Testis (tissue), 2 donors: ENCODE measurements at regions not wholly inside any gene's neighbourhood (a gene's known extent, or its start where the extent isn't known, plus 50 kb on each side); places are given as distances from the start of the nearest gene placed in this dataset.

Experiments
- DNase-seq: peaks from one replicate; pipeline ENCODE4 v3.0.0-alpha.2; 2019
- H3K27ac ChIP-seq, 2 donors: fragments of 200-600 bp; sonication (generic); one replicate each; pipeline ENCODE4 v1.5.1; 2019
- H3K27me3 ChIP-seq: fragments of 200-600 bp; sonication (generic); one replicate; pipeline ENCODE4 v1.5.1; 2019
- H3K36me3 ChIP-seq: fragments of 200-600 bp; sonication (generic); one replicate; pipeline ENCODE4 v1.5.1; 2017; ENCODE audit warnings: low read depth; ENCODE audit errors: missing control alignments
- H3K4me1 ChIP-seq: fragments of 200-600 bp; sonication (generic); one replicate; pipeline ENCODE4 v1.5.1; 2019
- H3K4me3 ChIP-seq, 2 donors: fragments of 200-600 bp; sonication (generic); one replicate each; pipeline ENCODE4 v1.5.1; 2017 to 2019
- H3K9me3 ChIP-seq: fragments of 200-600 bp; sonication (generic); one replicate; pipeline ENCODE4 v1.5.1; 2017
- CTCF ChIP-seq, 3 experiments: fragments of 450-650 bp in 2 of 3; fragments of 200-600 bp in 1 of 3; sonication (generic) in 1 of 3; IDR thresholded peaks; one replicate each; pipeline ENCODE4 v1.5.1; 2016 to 2019; ENCODE audit warnings: antibody characterized with exemption in 3 of 3, mild to moderate bottlenecking in 2 of 3, moderate library complexity in 1 of 3
- POLR2A ChIP-seq: fragments of 450-650 bp; IDR thresholded peaks from one replicate; pipeline ENCODE4 v1.6.1; 2017; ENCODE audit warnings: antibody characterized with exemption, mild to moderate bottlenecking, moderate library complexity
- WGBS, 2 donors: methylation state at CpG; one replicate each; pipeline ENCODE4 v1.1.5; 2018; 5-methylcytosine and 5-hydroxymethylcytosine counted together
- intact Hi-C: fragments of 100-400 bp; cut with DNase I; formaldehyde crosslinking; loops from one replicate; pipeline ENCODE4 v1.15.1; 2023; ENCODE audit warnings: low total_unique reads

GRCh38 chrX:39497702-39498265 lies 600.0 kb downstream of the BCOR start:
- intact Hi-C loops = no loop called here
- no peaks in the 10 kb centered on the region for H3K36me3 ChIP-seq
- no peaks in the 10 kb centered on the region for H3K27me3 ChIP-seq
- no peak for TF ChIP-seq CTCF (IDR thresholded peaks at IDR 0.05)
- TF ChIP-seq POLR2A = no peak
- H3K4me1 ChIP-seq = no peaks in the 10 kb centered on the region
- WGBS, 2 donors = 87 to 95% methylated on average over 3 to 6 of the region's 7 CpGs
- H3K9me3 ChIP-seq = no peaks in the 10 kb centered on the region
- DNase-seq = no peak
- H3K4me3 ChIP-seq = no peak overlapping the region
- no peak overlapping the region for H3K27ac ChIP-seq

GRCh38 chrX:39499996-39500395 lies 597.8 kb downstream of the BCOR start:
- DNase-seq = no peak
- Histone ChIP-seq H3K36me3 (no peaks in the 10 kb centered on the region), H3K27me3 (no peaks in the 10 kb centered on the region), H3K9me3 (no peaks in the 10 kb centered on the region), H3K4me3 (no peak overlapping the region), H3K4me1 (no peaks in the 10 kb centered on the region), H3K27ac (no peak overlapping the region)
- TF ChIP-seq POLR2A = no peak
- TF ChIP-seq CTCF (IDR thresholded peaks at IDR 0.05) = no peak
- intact Hi-C loops = no loop called here

- no peak for DNase-seq
- H3K9me3 ChIP-seq = no peaks in the 10 kb centered on the region
- no peak for TF ChIP-seq CTCF (IDR thresholded peaks at IDR 0.05)
- no peak for TF ChIP-seq POLR2A
- H3K4me3 ChIP-seq = no peak overlapping the region
- H3K4me1 ChIP-seq = no peaks in the 10 kb centered on the region
- no peaks in the 10 kb centered on the region for H3K27me3 ChIP-seq
- intact Hi-C loops = no loop called here
- no peaks in the 10 kb centered on the region for H3K36me3 ChIP-seq
- no peak overlapping the region for H3K27ac ChIP-seq
- WGBS, 2 donors = 100% methylated on average over 3 of the region's 3 CpGs; no CpG with 5 or more reads in 1 of the 2 donors
Measured at GRCh38 chrX:39501822-39502221, 595.9 kb downstream of the BCOR start.

GRCh38 chrX:39502486-39502885 lies 595.3 kb downstream of the BCOR start:
- no peak overlapping the region for H3K4me3 ChIP-seq
- H3K36me3 ChIP-seq = no peaks in the 10 kb centered on the region
- intact Hi-C loops = no loop called here
- no peak for TF ChIP-seq POLR2A
- no peak for TF ChIP-seq CTCF (IDR thresholded peaks at IDR 0.05)
- 82 to 87% methylated on average over 3 of the region's 3 CpGs for WGBS, 2 donors
- no peaks in the 10 kb centered on the region for H3K9me3 ChIP-seq
- no peak for DNase-seq
- no peak overlapping the region for H3K27ac ChIP-seq
- no peaks in the 10 kb centered on the region for H3K27me3 ChIP-seq
- H3K4me1 ChIP-seq = no peaks in the 10 kb centered on the region

GRCh38 chrX:39504227-39504626 lies 593.5 kb downstream of the BCOR start:
- TF ChIP-seq CTCF (IDR thresholded peaks at IDR 0.05) = no peak
- no peak for TF ChIP-seq POLR2A
- WGBS, 2 donors = 50 to 89% methylated on average over 2 of the region's 2 CpGs

More at GRCh38 chrX:39504227-39504626, 593.5 kb downstream of the BCOR start:
- H3K4me3 ChIP-seq = no peak overlapping the region
- DNase-seq = no peak
- intact Hi-C loops = no loop called here
- no peaks in the 10 kb centered on the region for H3K9me3 ChIP-seq
- no peaks in the 10 kb centered on the region for H3K27me3 ChIP-seq
- no peaks in the 10 kb centered on the region for H3K4me1 ChIP-seq
- H3K27ac ChIP-seq = no peak overlapping the region
- H3K36me3 ChIP-seq = no peaks in the 10 kb centered on the region
